SK-N-SH treated with all-trans-retinoic acid at 6 μM for 48 hours (cell line): ENCODE measurements at regions not wholly inside any gene's neighbourhood (a gene's known extent, or its start where the extent isn't known, plus 50 kb on each side); places are given as distances from the start of the nearest gene placed in this dataset.

Experiments used
- BACH2 ChIP-seq: fragments of 250-450 bp; sonication (Bioruptor Pico); IDR thresholded peaks from 2 replicates; pipeline ENCODE4 v1.9.0; 2021; ENCODE audit warnings: mild to moderate bottlenecking, borderline replicate concordance
- CREB5 ChIP-seq: fragments of 250-450 bp; sonication (Bioruptor Pico); IDR thresholded peaks from 2 replicates; pipeline ENCODE4 v1.5.1; 2020; ENCODE audit warnings: low read depth, mild to moderate bottlenecking, moderate library complexity
- CSDC2 ChIP-seq: fragments of 250-450 bp; sonication (Bioruptor Pico); IDR thresholded peaks from 2 replicates; pipeline ENCODE4 v1.5.0; 2020; ENCODE audit warnings: mild to moderate bottlenecking, moderate library complexity
- ESRRG ChIP-seq: fragments of 250-450 bp; sonication (Bioruptor Pico); IDR thresholded peaks from 2 replicates; pipeline ENCODE4 v1.6.1; 2021; ENCODE audit warnings: mild to moderate bottlenecking
- PATZ1 ChIP-seq: fragments of 250-450 bp; sonication (Bioruptor Pico); IDR thresholded peaks from 2 replicates; pipeline ENCODE4 v1.8.0; 2020; ENCODE audit warnings: mild to moderate bottlenecking, moderate library complexity, borderline replicate concordance
- RARB ChIP-seq: fragments of 250-450 bp; sonication (Bioruptor Pico); IDR thresholded peaks from 2 replicates; pipeline ENCODE4 v1.8.0; 2021; ENCODE audit warnings: mild to moderate bottlenecking, moderate library complexity
- SNAI2 ChIP-seq: fragments of 250-450 bp; sonication (Bioruptor Pico); IDR thresholded peaks from 2 replicates; pipeline ENCODE4 v1.5.0; 2020; ENCODE audit warnings: mild to moderate bottlenecking, moderate library complexity
- ZNF565 ChIP-seq: fragments of 450-650 bp; formaldehyde crosslinking; conservative IDR thresholded peaks from 2 replicates; pipeline ENCODE4 v1.5.0; 2020; ENCODE audit warnings: low read depth, mild to moderate bottlenecking, moderate library complexity

GRCh38 chr10:60536529-60537114 is 146.9 kb upstream of the ANK3 start:
- TF ChIP-seq CSDC2 (CRISPR knock-in tag) (no peak), RARB (no peak), BACH2 (CRISPR knock-in tag) (no peak), PATZ1 (no peak), SNAI2 (CRISPR knock-in tag) (no peak), ZNF565 (CRISPR knock-in tag) (no peak), ESRRG (no peak), CREB5 (CRISPR knock-in tag) (no peak)
